ENCODE measurements at regions not wholly inside any gene's neighbourhood (a gene's known extent, or its start where the extent isn't known, plus 50 kb on each side); places are given as distances from the start of the nearest gene placed in this dataset.

- ATAC-seq (ENCODE audit: low read depth), result peak; percentile 90
- no peak for TF ChIP-seq CTCF (IDR thresholded peaks at IDR 0.05; ENCODE audit: poor library complexity, severe bottlenecking)
- Histone ChIP-seq H3K4me3 (ENCODE audit: severe bottlenecking) (no peak overlapping the region), H3K36me3 (ENCODE audit: low read depth) (no peaks in the 10 kb centered on the region; the same call in 1 of the 2 replicates), H3K9me3 (ENCODE audit: severe bottlenecking) (peaks cover 3% of the 10 kb centered on the region), H3K4me1 (ENCODE audit: insufficient read depth, poor library complexity, severe bottlenecking) (peaks cover 24% of the 10 kb centered on the region), H3K27ac (ENCODE audit: poor library complexity, severe bottlenecking) (peak overlapping the region; percentile 13), H3K27me3 (ENCODE audit: insufficient read depth, poor library complexity, severe bottlenecking) (no peaks in the 10 kb centered on the region)
- DNase-seq (ENCODE audit: low spot score), result no peak
These were observed 1358.6 kb upstream of the GJE1 start for GRCh38 chr6:140774080-140774505.

GRCh38 chr6:140773276-140773675 lies 1359.4 kb upstream of the GJE1 start:
- Histone ChIP-seq H3K4me3 (ENCODE audit: severe bottlenecking) (no peak overlapping the region), H3K27me3 (ENCODE audit: insufficient read depth, poor library complexity, severe bottlenecking) (no peaks in the 10 kb centered on the region), H3K4me1 (ENCODE audit: insufficient read depth, poor library complexity, severe bottlenecking) (peaks cover 16% of the 10 kb centered on the region), H3K27ac (ENCODE audit: poor library complexity, severe bottlenecking) (no peak overlapping the region), H3K36me3 (ENCODE audit: low read depth) (no peaks in the 10 kb centered on the region; the same call in 1 of the 2 replicates), H3K9me3 (ENCODE audit: severe bottlenecking) (peaks cover 1% of the 10 kb centered on the region)
- no peak for TF ChIP-seq CTCF (IDR thresholded peaks at IDR 0.05; ENCODE audit: poor library complexity, severe bottlenecking)
- ATAC-seq (ENCODE audit: low read depth), result no peak
- DNase-seq (ENCODE audit: low spot score), result no peak

- Histone ChIP-seq H3K4me1 (ENCODE audit: insufficient read depth, poor library complexity, severe bottlenecking) (peaks cover 14% of the 10 kb centered on the region), H3K27ac (ENCODE audit: poor library complexity, severe bottlenecking) (no peak overlapping the region)
- DNase-seq (ENCODE audit: low spot score), result no peak
These were observed 1360.1 kb upstream of the GJE1 start for GRCh38 chr6:140772576-140772975.

GRCh38 chr6:140768133-140768532 lies 1364.6 kb upstream of the GJE1 start:
- Histone ChIP-seq H3K27me3 (ENCODE audit: insufficient read depth, poor library complexity, severe bottlenecking) (no peaks in the 10 kb centered on the region), H3K4me3 (ENCODE audit: severe bottlenecking) (no peak overlapping the region), H3K36me3 (ENCODE audit: low read depth) (no peaks in the 10 kb centered on the region), H3K4me1 (ENCODE audit: insufficient read depth, poor library complexity, severe bottlenecking) (peaks cover under 1% of the 10 kb centered on the region), H3K9me3 (ENCODE audit: severe bottlenecking) (peaks cover 1% of the 10 kb centered on the region), H3K27ac (ENCODE audit: poor library complexity, severe bottlenecking) (no peak overlapping the region)
- ATAC-seq (ENCODE audit: low read depth), result no peak
- DNase-seq (ENCODE audit: low spot score), result no peak
- no peak for TF ChIP-seq CTCF (IDR thresholded peaks at IDR 0.05; ENCODE audit: poor library complexity, severe bottlenecking)

More at GRCh38 chr6:140772576-140772975, 1360.1 kb upstream of the GJE1 start:
- Histone ChIP-seq H3K4me3 (ENCODE audit: severe bottlenecking) (no peak overlapping the region), H3K36me3 (ENCODE audit: low read depth) (no peaks in the 10 kb centered on the region), H3K9me3 (ENCODE audit: severe bottlenecking) (peaks cover 1% of the 10 kb centered on the region), H3K27me3 (ENCODE audit: insufficient read depth, poor library complexity, severe bottlenecking) (no peaks in the 10 kb centered on the region)
- TF ChIP-seq CTCF (IDR thresholded peaks at IDR 0.05; ENCODE audit: poor library complexity, severe bottlenecking), result no peak
- no peak for ATAC-seq (ENCODE audit: low read depth)

GRCh38 chr6:140766999-140767398 lies 1365.7 kb upstream of the GJE1 start:
- no peaks in the 10 kb centered on the region for H3K36me3 ChIP-seq (ENCODE audit: low read depth)
- H3K4me1 ChIP-seq (ENCODE audit: insufficient read depth, poor library complexity, severe bottlenecking), result no peaks in the 10 kb centered on the region
- no peak overlapping the region for H3K27ac ChIP-seq (ENCODE audit: poor library complexity, severe bottlenecking)
- no peak overlapping the region for H3K4me3 ChIP-seq (ENCODE audit: severe bottlenecking)
- H3K27me3 ChIP-seq (ENCODE audit: insufficient read depth, poor library complexity, severe bottlenecking), result no peaks in the 10 kb centered on the region
- no peak for TF ChIP-seq CTCF (IDR thresholded peaks at IDR 0.05; ENCODE audit: poor library complexity, severe bottlenecking)
- no peak for ATAC-seq (ENCODE audit: low read depth)
- no peak for DNase-seq (ENCODE audit: low spot score)
- peaks cover 1% of the 10 kb centered on the region for H3K9me3 ChIP-seq (ENCODE audit: severe bottlenecking)

All from RWPE2 (cell line).